HPDE6-E6E7 (cell line): ENCODE measurements at regions not wholly inside any gene's neighbourhood (a gene's known extent, or its start where the extent isn't known, plus 50 kb on each side); places are given as distances from the start of the nearest gene placed in this dataset.

ENCODE experiments used
- DNase-seq: peaks from one replicate; pipeline ENCODE4 v3.0.0; 2011; ENCODE audit warnings: missing footprints; ENCODE audit errors: extremely low spot score

GRCh38 chr22:48585916-48586798 is 1241.5 kb downstream of the BRD1 start:
- no peak for DNase-seq

- DNase-seq, result no peak
Observed at GRCh38 chr22:48584170-48584569, 1243.5 kb downstream of the BRD1 start.

- DNase-seq, result no peak
Observed at GRCh38 chr22:48581796-48582469, 1245.7 kb downstream of the BRD1 start.

GRCh38 chr22:48581205-48581766 is 1246.4 kb downstream of the BRD1 start:
- DNase-seq, result no peak

- no peak for DNase-seq
Observed at GRCh38 chr22:48580481-48580970, 1247.1 kb downstream of the BRD1 start.

- no peak for DNase-seq
Observed at GRCh38 chr22:48579928-48580309, 1247.8 kb downstream of the BRD1 start.

GRCh38 chr22:48579043-48579927 is 1248.4 kb downstream of the BRD1 start:
- no peak for DNase-seq

GRCh38 chr22:48578138-48579042 is 1249.3 kb downstream of the BRD1 start:
- no peak for DNase-seq

GRCh38 chr22:48577691-48578090 is 1250.0 kb downstream of the BRD1 start:
- no peak for DNase-seq

- DNase-seq, result no peak
Observed at GRCh38 chr22:48577014-48577690, 1250.5 kb downstream of the BRD1 start.

GRCh38 chr22:48576333-48577013 is 1251.2 kb downstream of the BRD1 start:
- DNase-seq, result no peak

- no peak for DNase-seq
Observed at GRCh38 chr22:48575618-48576332, 1251.9 kb downstream of the BRD1 start.

GRCh38 chr22:48574776-48575617 is 1252.7 kb downstream of the BRD1 start:
- no peak for DNase-seq

- DNase-seq, result no peak
Observed at GRCh38 chr22:48573766-48574165, 1253.9 kb downstream of the BRD1 start.

- no peak for DNase-seq
Observed at GRCh38 chr22:48572951-48573350, 1254.7 kb downstream of the BRD1 start.

- DNase-seq, result no peak
Observed at GRCh38 chr22:48570912-48571311, 1256.8 kb downstream of the BRD1 start.

GRCh38 chr22:48569476-48570233 is 1258.0 kb downstream of the BRD1 start:
- no peak for DNase-seq
